Epidermal melanocyte (primary cell): ENCODE measurements at regions not wholly inside any gene's neighbourhood (a gene's known extent, or its start where the extent isn't known, plus 50 kb on each side); places are given as distances from the start of the nearest gene placed in this dataset.
A peak's percentile ranks its signal among the peaks of the same experiment; 100 is the strongest.
"Not testable (repeated sequence)": the region's sequence is repeated elsewhere in the genome, so short reads cannot be mapped to it uniquely, and the experiment has no call there.

Source experiments
- DNase-seq: peaks from one replicate; pipeline ENCODE4 v3.0.0; 2011; ENCODE audit warnings: low spot score; ENCODE audit not compliant: insufficient read length

GRCh38 chr4:124079174-124079780 is 633.3 kb downstream of the ANKRD50 start:
- DNase-seq = no peak

GRCh38 chr4:124083711-124084110 is 628.8 kb downstream of the ANKRD50 start:
- DNase-seq = no peak

- DNase-seq = no peak
Observed at GRCh38 chr4:124085561-124086180, 626.9 kb downstream of the ANKRD50 start.

- DNase-seq = no peak
Observed at GRCh38 chr4:124090021-124090420, 622.5 kb downstream of the ANKRD50 start.

- DNase-seq = no peak
Observed at GRCh38 chr4:124092101-124092500, 620.4 kb downstream of the ANKRD50 start.

- DNase-seq = no peak
Observed at GRCh38 chr4:124092541-124092984, 620.0 kb downstream of the ANKRD50 start.

- DNase-seq = no peak
Observed at GRCh38 chr4:124095621-124096020, 616.9 kb downstream of the ANKRD50 start.

- no peak for DNase-seq
Observed at GRCh38 chr4:124096290-124096689, 616.2 kb downstream of the ANKRD50 start.

- no peak for DNase-seq
Observed at GRCh38 chr4:124097447-124097846, 615.1 kb downstream of the ANKRD50 start.

GRCh38 chr4:124104101-124104500 is 608.4 kb downstream of the ANKRD50 start:
- no peak for DNase-seq

GRCh38 chr4:124104628-124105027 is 607.9 kb downstream of the ANKRD50 start:
- DNase-seq = no peak

- DNase-seq = no peak
Observed at GRCh38 chr4:124105212-124105611, 607.3 kb downstream of the ANKRD50 start.

- DNase-seq = no peak
Observed at GRCh38 chr4:124111411-124111810, 601.1 kb downstream of the ANKRD50 start.

GRCh38 chr4:124111922-124112321 is 600.6 kb downstream of the ANKRD50 start:
- DNase-seq = peak; percentile 34

- DNase-seq = no peak
Observed at GRCh38 chr4:124118061-124118460, 594.5 kb downstream of the ANKRD50 start.

GRCh38 chr4:124121461-124121971 is 591.0 kb downstream of the ANKRD50 start:
- no peak for DNase-seq

- no peak for DNase-seq
Observed at GRCh38 chr4:124123181-124123580, 589.4 kb downstream of the ANKRD50 start.

GRCh38 chr4:124123721-124124120 is 588.8 kb downstream of the ANKRD50 start:
- DNase-seq = no peak

- DNase-seq = not testable (repeated sequence)
Observed at GRCh38 chr4:124131324-124131723, 581.2 kb downstream of the ANKRD50 start.

- DNase-seq = no peak
Observed at GRCh38 chr4:124132161-124132560, 580.4 kb downstream of the ANKRD50 start.

- no peak for DNase-seq
Observed at GRCh38 chr4:124133753-124134152, 578.8 kb downstream of the ANKRD50 start.

GRCh38 chr4:124135409-124135813 is 577.1 kb downstream of the ANKRD50 start:
- no peak for DNase-seq

GRCh38 chr4:124139044-124139443 is 573.5 kb downstream of the ANKRD50 start:
- no peak for DNase-seq
